HUES6 (cell line): ENCODE measurements at regions not wholly inside any gene's neighbourhood (a gene's known extent, or its start where the extent isn't known, plus 50 kb on each side); places are given as distances from the start of the nearest gene placed in this dataset.
"Not testable (repeated sequence)": the region's sequence is repeated elsewhere in the genome, so short reads cannot be mapped to it uniquely, and the experiment has no call there.

ENCODE experiments used
- H3K27ac ChIP-seq: 2 replicates; pipeline ENCODE4 v1.7.0; 2013; ENCODE audit warnings: low read depth, mild to moderate bottlenecking, low read length, inconsistent platforms
- H3K27me3 ChIP-seq: 2 replicates; pipeline ENCODE4 v1.6.1; 2013; ENCODE audit warnings: low read length; ENCODE audit not compliant: control insufficient read depth, insufficient read depth
- H3K36me3 ChIP-seq: 2 replicates; pipeline ENCODE4 v1.6.1; 2013; ENCODE audit warnings: low read length; ENCODE audit not compliant: control insufficient read depth, insufficient read depth
- H3K4me1 ChIP-seq: 2 replicates; pipeline ENCODE4 v1.6.1; 2013; ENCODE audit warnings: low read length; ENCODE audit not compliant: control insufficient read depth, insufficient read depth
- H3K4me3 ChIP-seq: 2 replicates; pipeline ENCODE4 v1.5.1; 2013; ENCODE audit warnings: low read depth, low read length
- H3K9ac ChIP-seq: one replicate; pipeline ENCODE4 v1.6.1; 2013; ENCODE audit warnings: mild to moderate bottlenecking, low read length
- H3K9me3 ChIP-seq: 2 replicates; pipeline ENCODE4 v1.6.1; 2013; ENCODE audit warnings: low read depth, low read length; ENCODE audit not compliant: control insufficient read depth, insufficient read depth

- Histone ChIP-seq H3K36me3 (no peaks in the 10 kb centered on the region), H3K4me3 (no peak overlapping the region), H3K27me3 (no peaks in the 10 kb centered on the region), H3K9me3 (no peaks in the 10 kb centered on the region), H3K4me1 (peaks cover 10% of the 10 kb centered on the region), H3K9ac (no peak overlapping the region), H3K27ac (no peak overlapping the region)
Observed at GRCh38 chr10:55750458-55750857, 610.6 kb downstream of the ZWINT start.

GRCh38 chr10:55747244-55747643 lies 613.8 kb downstream of the ZWINT start:
- no peaks in the 10 kb centered on the region for H3K36me3 ChIP-seq
- no peaks in the 10 kb centered on the region for H3K27me3 ChIP-seq
- no peak overlapping the region for H3K4me3 ChIP-seq
- no peaks in the 10 kb centered on the region for H3K9me3 ChIP-seq
- peaks cover 10% of the 10 kb centered on the region for H3K4me1 ChIP-seq
- no peak overlapping the region for H3K9ac ChIP-seq
- H3K27ac ChIP-seq = no peak overlapping the region

GRCh38 chr10:55746002-55746401 lies 615.1 kb downstream of the ZWINT start:
- no peak overlapping the region for H3K9ac ChIP-seq
- no peak overlapping the region for H3K27ac ChIP-seq
- no peak overlapping the region for H3K4me3 ChIP-seq
- no peaks in the 10 kb centered on the region for H3K9me3 ChIP-seq
- peaks cover 10% of the 10 kb centered on the region for H3K4me1 ChIP-seq
- no peaks in the 10 kb centered on the region for H3K27me3 ChIP-seq
- no peaks in the 10 kb centered on the region for H3K36me3 ChIP-seq

- H3K27ac ChIP-seq = no peak overlapping the region
Observed at GRCh38 chr10:55742487-55742886, 618.6 kb downstream of the ZWINT start.

GRCh38 chr10:55740767-55741166 lies 620.3 kb downstream of the ZWINT start:
- peaks cover 12% of the 10 kb centered on the region; the same call in 1 of the 2 replicates for H3K4me1 ChIP-seq
- H3K9me3 ChIP-seq, H3K27ac ChIP-seq, H3K9ac ChIP-seq, H3K27me3 ChIP-seq, H3K36me3 ChIP-seq, H3K4me3 ChIP-seq: not testable (repeated sequence)

More at GRCh38 chr10:55742487-55742886, 618.6 kb downstream of the ZWINT start:
- no peak overlapping the region for H3K9ac ChIP-seq
- H3K9me3 ChIP-seq = no peaks in the 10 kb centered on the region
- H3K4me1 ChIP-seq = peaks cover 20% of the 10 kb centered on the region
- no peak overlapping the region for H3K4me3 ChIP-seq
- H3K36me3 ChIP-seq = no peaks in the 10 kb centered on the region
- H3K27me3 ChIP-seq = no peaks in the 10 kb centered on the region

GRCh38 chr10:55740110-55740509 lies 620.9 kb downstream of the ZWINT start:
- Histone ChIP-seq H3K36me3 (no peaks in the 10 kb centered on the region), H3K9ac (no peak overlapping the region), H3K27ac (no peak overlapping the region), H3K4me1 (peaks cover 12% of the 10 kb centered on the region; the same call in 1 of the 2 replicates), H3K9me3 (no peaks in the 10 kb centered on the region), H3K27me3 (no peaks in the 10 kb centered on the region), H3K4me3 (no peak overlapping the region)

- Histone ChIP-seq H3K4me1 (no peaks in the 10 kb centered on the region; the same call in 1 of the 2 replicates), H3K9me3 (no peaks in the 10 kb centered on the region), H3K4me3 (no peak overlapping the region), H3K9ac (no peak overlapping the region), H3K27ac (no peak overlapping the region), H3K27me3 (no peaks in the 10 kb centered on the region), H3K36me3 (no peaks in the 10 kb centered on the region)
Observed at GRCh38 chr10:55734112-55734511, 626.9 kb downstream of the ZWINT start.

GRCh38 chr10:55704950-55705349 lies 656.1 kb downstream of the ZWINT start:
- no peak overlapping the region for H3K27ac ChIP-seq
- no peak overlapping the region for H3K4me3 ChIP-seq
- no peaks in the 10 kb centered on the region for H3K4me1 ChIP-seq
- no peak overlapping the region for H3K9ac ChIP-seq
- H3K36me3 ChIP-seq = no peaks in the 10 kb centered on the region
- no peaks in the 10 kb centered on the region for H3K27me3 ChIP-seq
- H3K9me3 ChIP-seq = no peaks in the 10 kb centered on the region

- Histone ChIP-seq H3K4me1 (no peaks in the 10 kb centered on the region), H3K36me3 (no peaks in the 10 kb centered on the region; the same call in 1 of the 2 replicates), H3K4me3 (no peak overlapping the region), H3K9ac (no peak overlapping the region), H3K27me3 (no peaks in the 10 kb centered on the region), H3K27ac (no peak overlapping the region), H3K9me3 (no peaks in the 10 kb centered on the region)
Observed at GRCh38 chr10:55668326-55668922, 692.6 kb downstream of the ZWINT start.

- Histone ChIP-seq H3K4me3 (no peak overlapping the region), H3K4me1 (no peaks in the 10 kb centered on the region), H3K9ac (no peak overlapping the region), H3K9me3 (no peaks in the 10 kb centered on the region), H3K36me3 (no peaks in the 10 kb centered on the region), H3K27me3 (no peaks in the 10 kb centered on the region), H3K27ac (no peak overlapping the region)
Observed at GRCh38 chr10:55653531-55653930, 707.5 kb downstream of the ZWINT start.

GRCh38 chr10:55641601-55642000 lies 719.5 kb downstream of the ZWINT start:
- no peak overlapping the region for H3K9ac ChIP-seq
- no peaks in the 10 kb centered on the region for H3K4me1 ChIP-seq
- H3K9me3 ChIP-seq = no peaks in the 10 kb centered on the region
- H3K27me3 ChIP-seq = no peaks in the 10 kb centered on the region
- H3K4me3 ChIP-seq = no peak overlapping the region
- H3K36me3 ChIP-seq = no peaks in the 10 kb centered on the region
- H3K27ac ChIP-seq = no peak overlapping the region
